Erythroblast (primary cell): ENCODE measurements at regions not wholly inside any gene's neighbourhood (a gene's known extent, or its start where the extent isn't known, plus 50 kb on each side); places are given as distances from the start of the nearest gene placed in this dataset.

Experiments
- GATA1 ChIP-seq: IDR thresholded peaks from 2 replicates; pipeline ENCODE4 v1.6.1; 2011; ENCODE audit warnings: low read depth, mild to moderate bottlenecking, control low read depth, low read length, moderate library complexity
- POLR2A ChIP-seq: IDR thresholded peaks from 2 replicates; pipeline ENCODE4 v1.6.1; 2011; ENCODE audit warnings: mild to moderate bottlenecking, low read length

DNA sequence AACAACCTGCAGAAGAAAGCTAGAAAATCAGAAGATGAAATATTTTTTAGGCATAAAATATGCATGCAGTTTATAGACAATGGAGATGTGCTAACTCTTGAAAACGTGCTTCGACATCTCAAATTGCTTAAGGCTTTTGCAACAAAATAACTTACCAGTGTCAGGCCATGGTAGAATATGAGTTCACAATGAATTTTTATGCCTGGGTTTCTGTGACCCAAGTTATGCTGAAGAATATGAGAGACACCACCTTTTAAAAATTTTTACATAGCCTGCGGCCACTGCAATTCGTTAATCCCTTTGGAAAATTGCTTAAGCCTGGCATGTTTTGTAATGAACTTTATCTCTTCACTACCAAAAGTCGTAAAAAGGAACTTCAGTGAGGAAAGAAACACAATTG is 170.1 kb upstream of the AKR1E2 start:
- no peak for TF ChIP-seq POLR2A
- no peak for TF ChIP-seq GATA1
